Neural cell (in vitro differentiated cells): ENCODE measurements at regions not wholly inside any gene's neighbourhood (a gene's known extent, or its start where the extent isn't known, plus 50 kb on each side); places are given as distances from the start of the nearest gene placed in this dataset.
A peak's percentile ranks its signal among the peaks of the same experiment; 100 is the strongest.

Source experiments
- EP300 ChIP-seq: fragments of 450-650 bp; conservative IDR thresholded peaks from 2 replicates; pipeline ENCODE4 v1.6.1; 2014; ENCODE audit warnings: antibody characterized with exemption, mild to moderate bottlenecking, moderate library complexity; ENCODE audit not compliant: poor library complexity, severe bottlenecking
- EZH2 ChIP-seq: fragments of 200-600, 300-800 bp; shearing (Covaris generic), sonication (generic); IDR thresholded peaks from 2 replicates; pipeline ENCODE4 v1.6.1; 2014; ENCODE audit warnings: antibody characterized with exemption, low read length, borderline replicate concordance, mild to moderate bottlenecking; ENCODE audit not compliant: insufficient read depth, poor library complexity, severe bottlenecking
- MXI1 ChIP-seq: fragments of 450-650 bp; conservative IDR thresholded peaks from 2 replicates; pipeline ENCODE4 v1.6.1; 2014; ENCODE audit warnings: antibody characterized with exemption, mild to moderate bottlenecking; ENCODE audit not compliant: poor library complexity, severe bottlenecking
- POLR2AphosphoS5 ChIP-seq: IDR thresholded peaks from 2 replicates; pipeline ENCODE4 v1.6.1; 2012
- SMC3 ChIP-seq: fragments of 450-650 bp; conservative IDR thresholded peaks from 2 replicates; pipeline ENCODE4 v1.6.1; 2014; ENCODE audit warnings: antibody characterized with exemption, mild to moderate bottlenecking, moderate library complexity; ENCODE audit not compliant: poor library complexity
- TAF1 ChIP-seq: IDR thresholded peaks from 2 replicates; pipeline ENCODE4 v1.6.1; 2012; ENCODE audit warnings: low read depth
- TF ChIP-seq, protein P1 (sequence below): fragments of 450-650 bp; IDR thresholded peaks from 2 replicates; pipeline ENCODE4 v1.5.1; 2014; ENCODE audit warnings: antibody characterized with exemption, mild to moderate bottlenecking, moderate library complexity; ENCODE audit not compliant: poor library complexity, severe bottlenecking
- TF ChIP-seq, protein P2 (sequence below): IDR thresholded peaks from 2 replicates; pipeline ENCODE4 v1.6.1; 2012; ENCODE audit warnings: borderline replicate concordance

GRCh38 chr10:25820472-25820871 is 113.6 kb upstream of the MYO3A start:
- TF ChIP-seq EZH2 (no peak), POLR2AphosphoS5 (peak; percentile 71), MXI1 (no peak), TAF1 (no peak), EP300 (peak; percentile 88), SMC3 (no peak)
- TF ChIP-seq, protein P1, sequence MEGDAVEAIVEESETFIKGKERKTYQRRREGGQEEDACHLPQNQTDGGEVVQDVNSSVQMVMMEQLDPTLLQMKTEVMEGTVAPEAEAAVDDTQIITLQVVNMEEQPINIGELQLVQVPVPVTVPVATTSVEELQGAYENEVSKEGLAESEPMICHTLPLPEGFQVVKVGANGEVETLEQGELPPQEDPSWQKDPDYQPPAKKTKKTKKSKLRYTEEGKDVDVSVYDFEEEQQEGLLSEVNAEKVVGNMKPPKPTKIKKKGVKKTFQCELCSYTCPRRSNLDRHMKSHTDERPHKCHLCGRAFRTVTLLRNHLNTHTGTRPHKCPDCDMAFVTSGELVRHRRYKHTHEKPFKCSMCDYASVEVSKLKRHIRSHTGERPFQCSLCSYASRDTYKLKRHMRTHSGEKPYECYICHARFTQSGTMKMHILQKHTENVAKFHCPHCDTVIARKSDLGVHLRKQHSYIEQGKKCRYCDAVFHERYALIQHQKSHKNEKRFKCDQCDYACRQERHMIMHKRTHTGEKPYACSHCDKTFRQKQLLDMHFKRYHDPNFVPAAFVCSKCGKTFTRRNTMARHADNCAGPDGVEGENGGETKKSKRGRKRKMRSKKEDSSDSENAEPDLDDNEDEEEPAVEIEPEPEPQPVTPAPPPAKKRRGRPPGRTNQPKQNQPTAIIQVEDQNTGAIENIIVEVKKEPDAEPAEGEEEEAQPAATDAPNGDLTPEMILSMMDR: no peak
- TF ChIP-seq, protein P2, sequence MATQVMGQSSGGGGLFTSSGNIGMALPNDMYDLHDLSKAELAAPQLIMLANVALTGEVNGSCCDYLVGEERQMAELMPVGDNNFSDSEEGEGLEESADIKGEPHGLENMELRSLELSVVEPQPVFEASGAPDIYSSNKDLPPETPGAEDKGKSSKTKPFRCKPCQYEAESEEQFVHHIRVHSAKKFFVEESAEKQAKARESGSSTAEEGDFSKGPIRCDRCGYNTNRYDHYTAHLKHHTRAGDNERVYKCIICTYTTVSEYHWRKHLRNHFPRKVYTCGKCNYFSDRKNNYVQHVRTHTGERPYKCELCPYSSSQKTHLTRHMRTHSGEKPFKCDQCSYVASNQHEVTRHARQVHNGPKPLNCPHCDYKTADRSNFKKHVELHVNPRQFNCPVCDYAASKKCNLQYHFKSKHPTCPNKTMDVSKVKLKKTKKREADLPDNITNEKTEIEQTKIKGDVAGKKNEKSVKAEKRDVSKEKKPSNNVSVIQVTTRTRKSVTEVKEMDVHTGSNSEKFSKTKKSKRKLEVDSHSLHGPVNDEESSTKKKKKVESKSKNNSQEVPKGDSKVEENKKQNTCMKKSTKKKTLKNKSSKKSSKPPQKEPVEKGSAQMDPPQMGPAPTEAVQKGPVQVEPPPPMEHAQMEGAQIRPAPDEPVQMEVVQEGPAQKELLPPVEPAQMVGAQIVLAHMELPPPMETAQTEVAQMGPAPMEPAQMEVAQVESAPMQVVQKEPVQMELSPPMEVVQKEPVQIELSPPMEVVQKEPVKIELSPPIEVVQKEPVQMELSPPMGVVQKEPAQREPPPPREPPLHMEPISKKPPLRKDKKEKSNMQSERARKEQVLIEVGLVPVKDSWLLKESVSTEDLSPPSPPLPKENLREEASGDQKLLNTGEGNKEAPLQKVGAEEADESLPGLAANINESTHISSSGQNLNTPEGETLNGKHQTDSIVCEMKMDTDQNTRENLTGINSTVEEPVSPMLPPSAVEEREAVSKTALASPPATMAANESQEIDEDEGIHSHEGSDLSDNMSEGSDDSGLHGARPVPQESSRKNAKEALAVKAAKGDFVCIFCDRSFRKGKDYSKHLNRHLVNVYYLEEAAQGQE: peak; percentile 98
